ENCODE measurements at regions not wholly inside any gene's neighbourhood (a gene's known extent, or its start where the extent isn't known, plus 50 kb on each side); places are given as distances from the start of the nearest gene placed in this dataset.

DNA sequence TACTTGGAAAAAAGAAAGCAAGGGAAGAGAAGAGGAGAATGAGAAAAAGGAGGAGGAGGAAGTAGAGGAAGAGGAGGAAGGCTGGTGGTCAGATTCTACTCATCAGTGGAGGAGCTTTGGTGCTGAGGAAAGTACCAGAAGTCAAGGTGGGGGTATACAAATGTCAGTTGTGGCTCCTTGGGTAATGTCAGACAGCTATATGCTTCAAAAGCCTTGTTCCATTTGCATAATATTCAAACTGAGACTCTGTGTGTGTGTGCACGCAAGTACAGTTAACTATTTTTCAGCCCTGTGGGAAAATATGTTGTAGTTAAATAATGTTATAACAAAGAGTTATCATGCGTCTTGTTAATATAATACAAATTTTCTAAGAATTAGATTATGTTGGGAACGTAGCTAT lies 609.7 kb downstream of the PDCD6IP start:
- TF ChIP-seq, protein P1, sequence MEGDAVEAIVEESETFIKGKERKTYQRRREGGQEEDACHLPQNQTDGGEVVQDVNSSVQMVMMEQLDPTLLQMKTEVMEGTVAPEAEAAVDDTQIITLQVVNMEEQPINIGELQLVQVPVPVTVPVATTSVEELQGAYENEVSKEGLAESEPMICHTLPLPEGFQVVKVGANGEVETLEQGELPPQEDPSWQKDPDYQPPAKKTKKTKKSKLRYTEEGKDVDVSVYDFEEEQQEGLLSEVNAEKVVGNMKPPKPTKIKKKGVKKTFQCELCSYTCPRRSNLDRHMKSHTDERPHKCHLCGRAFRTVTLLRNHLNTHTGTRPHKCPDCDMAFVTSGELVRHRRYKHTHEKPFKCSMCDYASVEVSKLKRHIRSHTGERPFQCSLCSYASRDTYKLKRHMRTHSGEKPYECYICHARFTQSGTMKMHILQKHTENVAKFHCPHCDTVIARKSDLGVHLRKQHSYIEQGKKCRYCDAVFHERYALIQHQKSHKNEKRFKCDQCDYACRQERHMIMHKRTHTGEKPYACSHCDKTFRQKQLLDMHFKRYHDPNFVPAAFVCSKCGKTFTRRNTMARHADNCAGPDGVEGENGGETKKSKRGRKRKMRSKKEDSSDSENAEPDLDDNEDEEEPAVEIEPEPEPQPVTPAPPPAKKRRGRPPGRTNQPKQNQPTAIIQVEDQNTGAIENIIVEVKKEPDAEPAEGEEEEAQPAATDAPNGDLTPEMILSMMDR (IDR thresholded peaks at IDR 0.05), result no peak
- TF ChIP-seq EZH2 (IDR thresholded peaks at IDR 0.05; ENCODE audit: borderline replicate concordance, insufficient read depth, low read depth, low read length, poor library complexity, severe bottlenecking), result no peak
